Lower leg skin (tissue), 3 donors: ENCODE measurements at regions not wholly inside any gene's neighbourhood (a gene's known extent, or its start where the extent isn't known, plus 50 kb on each side); places are given as distances from the start of the nearest gene placed in this dataset.

Experiments
- CTCF ChIP-seq, 3 donors: fragments of 450-650 bp; IDR thresholded peaks; one replicate each; pipeline ENCODE4 v1.5.1; 2016; ENCODE audit warnings: antibody characterized with exemption in 3 of 3, mild to moderate bottlenecking in 3 of 3, moderate library complexity in 2 of 3
- POLR2A ChIP-seq, 2 donors: fragments of 450-650 bp; IDR thresholded peaks; one replicate each; pipeline ENCODE4 v1.6.1; 2016 to 2017; ENCODE audit warnings: antibody characterized with exemption in 2 of 2, mild to moderate bottlenecking in 1 of 2, moderate library complexity in 1 of 2

GRCh38 chr7:91568138-91568537 lies 303.9 kb downstream of the FZD1 start:
- no peak for TF ChIP-seq CTCF (IDR thresholded peaks at IDR 0.05)
- no peak for TF ChIP-seq POLR2A (IDR thresholded peaks at IDR 0.05)
